K562 (cell line): ENCODE measurements at regions not wholly inside any gene's neighbourhood (a gene's known extent, or its start where the extent isn't known, plus 50 kb on each side); places are given as distances from the start of the nearest gene placed in this dataset.

Source experiments
- ATAC-seq: fragments of 200-7000 bp; cut with Tn5 transposase; 3 replicates; pipeline ENCODE4 v1.9.1; 2020; ENCODE audit warnings: moderate library complexity
- BruUV-seq: library from RNA; stranded (reverse); fragments of 400-500 nt; replicated peaks from 2 replicates; lab custom pipeline; 2021; lab: Mats Ljungman, UMichigan
- CTCF ChIA-PET: fragments of 300-600 bp; formaldehyde crosslinking; extraction: SDS; loops from one replicate; lab custom pipeline; 2021; ENCODE audit warnings: low intra/inter-chr PET ratio; lab: Yijun Ruan, JAX
- POLR2A ChIA-PET: fragments of 300-600, 350-650 bp; sonication (Branson Sonifier 250); formaldehyde crosslinking; extraction: SDS; loops from one replicate; lab custom pipeline; 2021; ENCODE audit warnings: antibody characterized with exemption, inconsistent platforms; lab: Yijun Ruan, JAX
- DNase-seq, 4 experiments: peaks; one replicate each; pipeline versions ENCODE4 v3.0.0 to v3.0.0-alpha.2; 2011 to 2018; ENCODE audit warnings: low spot score in 3 of 4, mixed read lengths in 3 of 4; ENCODE audit errors: extremely low read depth in 1 of 4
- FAIRE-seq: peaks from 2 replicates; lab custom pipeline; 2011; peaks lifted over from hg19 to GRCh38; lab: Jason Lieb, UNC
- H2AFZ ChIP-seq: 2 replicates; pipeline ENCODE4 v1.6.0; 2011; ENCODE audit warnings: low read depth, low read length, control low read depth, inconsistent platforms
- H3K27ac ChIP-seq: fragments of 200-600 bp; 3 replicates; pipeline ENCODE4 v1.8.0; 2011; ENCODE audit warnings: low read depth, mild to moderate bottlenecking, control low read depth, inconsistent platforms, low read length, moderate library complexity, mixed read lengths; ENCODE audit errors: extremely low read depth
- H3K27me3 ChIP-seq, 2 experiments: fragments of 300-600 bp in 1 of 2; 2 replicates in 1 of 2; 3 replicates in 1 of 2; pipeline versions ENCODE4 v1.6.0 to v1.8.0; 2011; ENCODE audit warnings: inconsistent platforms in 2 of 2, low read length in 2 of 2, mild to moderate bottlenecking in 1 of 2, mixed read lengths in 1 of 2, moderate library complexity in 1 of 2; ENCODE audit not compliant: control insufficient read depth in 2 of 2, insufficient read depth in 2 of 2
- H3K36me3 ChIP-seq: fragments of 300-600 bp; 3 replicates; pipeline ENCODE4 v1.8.0; 2011; ENCODE audit warnings: mild to moderate bottlenecking, low read length, inconsistent platforms; ENCODE audit not compliant: control insufficient read depth, insufficient read depth
- H3K4me1 ChIP-seq, 2 experiments: fragments of 200-600 bp in 1 of 2; replicated peaks in 1 of 2; 2 replicates in 1 of 2; 3 replicates in 1 of 2; pipeline versions ENCODE4 v1.5.1 to v1.8.0; 2011; ENCODE audit warnings: inconsistent platforms in 2 of 2, low read length in 2 of 2, mild to moderate bottlenecking in 1 of 2, mixed read lengths in 1 of 2, moderate library complexity in 1 of 2; ENCODE audit not compliant: control insufficient read depth in 2 of 2, insufficient read depth in 2 of 2
- H3K4me2 ChIP-seq: 2 replicates; pipeline ENCODE4 v1.6.1; 2011; ENCODE audit warnings: low read length, control low read depth, inconsistent platforms, mixed read lengths; ENCODE audit not compliant: insufficient read depth
- H3K4me3 ChIP-seq: fragments of 200-600 bp; sonication (generic), shearing (Covaris generic); 2 replicates; pipeline ENCODE4 v1.5.1; 2016; ENCODE audit warnings: control low read depth, inconsistent platforms
- H3K79me2 ChIP-seq: fragments of 200-600 bp; 3 replicates; pipeline ENCODE4 v1.8.0; 2011; ENCODE audit warnings: low read length, inconsistent platforms; ENCODE audit not compliant: control insufficient read depth, insufficient read depth
- H3K9ac ChIP-seq, 2 experiments: 2 replicates each; pipeline versions ENCODE4 v1.6.0 to v1.6.1; 2011; ENCODE audit warnings: low read depth in 2 of 2, low read length in 2 of 2, control low read depth in 1 of 2, inconsistent platforms in 1 of 2, mild to moderate bottlenecking in 1 of 2, mixed read lengths in 1 of 2; ENCODE audit not compliant: insufficient read depth in 1 of 2
- H3K9me1 ChIP-seq: one replicate; pipeline ENCODE4 v1.6.0; 2011; ENCODE audit warnings: inconsistent platforms, mild to moderate bottlenecking, low read length, moderate library complexity; ENCODE audit not compliant: control insufficient read depth, insufficient read depth
- H3K9me3 ChIP-seq: replicated peaks from 2 replicates; pipeline ENCODE4 v1.5.1; 2011; ENCODE audit warnings: low read depth, low read length, inconsistent platforms; ENCODE audit not compliant: control insufficient read depth, insufficient read depth
- H4K20me1 ChIP-seq: replicated peaks from 2 replicates; pipeline ENCODE4 v1.6.1; 2011; ENCODE audit warnings: low read length, inconsistent platforms, mixed read lengths; ENCODE audit not compliant: control insufficient read depth, insufficient read depth
- LCOR ChIP-seq: sonication (generic); formaldehyde crosslinking; IDR thresholded peaks from 2 replicates; pipeline ENCODE4 v1.8.0; 2022; ENCODE audit warnings: mild to moderate bottlenecking, missing genetic modification reagents
- NR2C2 ChIP-seq, 2 experiments: fragments of 200-800 bp in 1 of 2; sonication (Bioruptor generic) in 1 of 2; sonication (generic) in 1 of 2; formaldehyde crosslinking in 1 of 2; IDR thresholded peaks; 2 replicates each; pipeline versions ENCODE4 v1.6.1 to v1.8.0; 2016 to 2022; ENCODE audit warnings: mild to moderate bottlenecking in 1 of 2, missing compliant biosample characterization in 1 of 2, missing genetic modification characterization in 1 of 2, missing genetic modification reagents in 1 of 2
- SPI1 ChIP-seq: IDR thresholded peaks from 2 replicates; pipeline ENCODE4 v1.6.1; 2011; ENCODE audit warnings: low read depth, low read length, control low read depth, borderline replicate concordance
- U2AF2 ChIP-seq: fragments of 200-400 bp; formaldehyde crosslinking; optimal IDR thresholded peaks from 2 replicates; pipeline ENCODE3; 2017; ENCODE audit warnings: low read depth, mild to moderate bottlenecking, low read length
- ZNF134 ChIP-seq: fragments of 250-450 bp; sonication (Bioruptor Pico); conservative IDR thresholded peaks from 2 replicates; pipeline ENCODE4 v1.4.0; 2020
- ZNF311 ChIP-seq: fragments of 250-450 bp; sonication (Bioruptor Pico); IDR thresholded peaks from 2 replicates; pipeline ENCODE4 v1.4.0; 2020; ENCODE audit warnings: mild to moderate bottlenecking, moderate library complexity
- ZNF696 ChIP-seq: fragments of 250-450 bp; sonication (Bioruptor Pico); conservative IDR thresholded peaks from 2 replicates; pipeline ENCODE4 v1.4.0; 2020; ENCODE audit warnings: mild to moderate bottlenecking, moderate library complexity
- ZNF717 ChIP-seq: fragments of 250-450 bp; sonication (Bioruptor Pico); IDR thresholded peaks from 2 replicates; pipeline ENCODE4 v1.5.0; 2021
- WGBS: fragments of 100-300 bp; shearing (Covaris generic); methylation state at CpG from one replicate; pipeline ENCODE4 v1.1.6; 2016; ENCODE audit warnings: low coverage, mixed read lengths; ENCODE audit not compliant: insufficient coverage; ENCODE audit errors: missing lambda C conversion rate; 5-methylcytosine and 5-hydroxymethylcytosine counted together
- in situ Hi-C: fragments of 300-500 bp; cut with MboI; formaldehyde crosslinking; loops from 4 replicates; pipeline ENCODE4 v1.15.0; 2018; ENCODE audit warnings: inconsistent platforms, mixed read lengths
- intact Hi-C: fragments of 100-400 bp; cut with micrococcal nuclease; formaldehyde crosslinking; loops from 2 replicates; pipeline ENCODE4 v1.14.2; 2022
- TF ChIP-seq, protein P1 (sequence below): fragments of 200-800 bp; sonication (Bioruptor generic); IDR thresholded peaks from 2 replicates; pipeline ENCODE4 v1.6.1; 2017; ENCODE audit warnings: missing genetic modification characterization, missing compliant biosample characterization

DNA sequence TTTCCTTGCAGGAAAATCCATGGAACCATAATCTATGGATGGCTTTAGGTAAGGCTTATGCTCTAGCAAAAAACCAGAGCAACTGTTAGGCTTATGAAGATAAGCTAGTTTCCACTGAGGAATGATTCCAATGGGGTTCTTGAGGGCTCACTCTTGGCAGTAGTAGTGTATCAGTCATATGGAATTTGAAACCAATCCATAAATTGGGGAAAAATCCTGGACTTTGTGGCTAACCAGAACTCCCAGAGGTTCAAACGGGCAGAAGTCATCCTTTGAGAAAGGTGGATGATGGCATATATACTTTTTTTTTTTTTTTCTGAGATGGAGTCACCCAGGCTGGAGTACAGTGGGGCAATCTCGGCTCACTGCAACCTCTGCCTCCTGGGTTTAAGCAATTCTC lies 54.2 kb upstream of the ATF3 start:
- no peak for DNase-seq
- H3K4me1 ChIP-seq = peaks cover 10 to 12% of the 10 kb centered on the region in 2 experiments
- CTCF ChIA-PET = no interaction called here

DNA sequence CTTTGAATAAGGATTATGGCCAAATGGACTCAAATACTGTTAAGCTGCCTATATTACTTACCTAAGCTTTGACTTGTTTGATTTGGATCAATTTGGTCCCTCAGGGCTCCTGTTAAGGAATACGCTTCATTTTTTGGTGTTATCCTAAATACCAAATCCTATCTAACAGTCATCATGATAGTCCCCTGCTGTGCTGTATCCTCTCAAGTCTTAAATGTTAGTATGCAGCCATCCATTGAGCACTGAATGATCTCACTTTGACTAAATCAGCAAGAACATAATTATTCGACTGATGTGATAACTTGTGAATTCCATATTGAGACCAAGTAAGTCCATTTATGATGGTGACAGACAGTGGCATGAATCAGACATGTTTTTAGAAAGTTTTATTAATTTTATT lies 53.1 kb upstream of the ATF3 start:
- Histone ChIP-seq H2AFZ (no peak overlapping the region), H3K9ac (no peak overlapping the region), H3K4me1 (peaks cover 14 to 16% of the 10 kb centered on the region in 2 experiments), H3K27ac (no peak overlapping the region), H3K9me3 (no peaks in the 10 kb centered on the region), H4K20me1 (no peaks in the 10 kb centered on the region), H3K27me3 (no peaks in the 10 kb centered on the region), H3K36me3 (no peaks in the 10 kb centered on the region), H3K79me2 (no peaks in the 10 kb centered on the region; the same call in 2 of the 3 replicates), H3K9me1 (no peaks in the 10 kb centered on the region), H3K4me3 (no peak overlapping the region), H3K4me2 (no peak overlapping the region)
- TF ChIP-seq ZNF311 (CRISPR knock-in tag) (no peak), ZNF717 (CRISPR knock-in tag) (no peak), ZNF134 (CRISPR knock-in tag) (no peak), ZNF696 (CRISPR knock-in tag) (no peak), U2AF2 (no peak), LCOR (CRISPR knock-in tag) (no peak), NR2C2 (CRISPR knock-in tag; IDR thresholded peaks at IDR 0.05) (no peak), NR2C2 (tag; IDR thresholded peaks at IDR 0.05) (no peak)
- ChIA-PET POLR2A (interaction anchor here (1.2 kb wide), 1 partner anchor 10 kb away, joined by 3 read pairs; no protein-coding TSS in a partner anchor), CTCF (no interaction called here)
- intact Hi-C loops = loop anchor here (5.0 kb wide), 1 partner anchor 68 kb away; no protein-coding TSS in a partner anchor
- no peak for FAIRE-seq
- WGBS = 42% methylated on average over 2 of the region's 2 CpGs
- in situ Hi-C loops = no loop called here
- no peak for DNase-seq
- ATAC-seq = no peak
- BruUV-seq = no TSS peak

More for the DNA sequence above, 54.2 kb upstream of the ATF3 start:
- no peaks in the 10 kb centered on the region for H3K36me3 ChIP-seq
- H3K79me2 ChIP-seq = no peaks in the 10 kb centered on the region; the same call in 2 of the 3 replicates
- intact Hi-C loops (no loop called here), in situ Hi-C loops (no loop called here)
- FAIRE-seq = no peak
- H3K9me3 ChIP-seq = no peaks in the 10 kb centered on the region
- H3K4me3 ChIP-seq = no peak overlapping the region
- no peaks in the 10 kb centered on the region for H4K20me1 ChIP-seq
- WGBS = 32% methylated on average over 2 of the region's 2 CpGs
- no peaks in the 10 kb centered on the region for H3K9me1 ChIP-seq
- no peak overlapping the region for H3K4me2 ChIP-seq
- POLR2A ChIA-PET = interaction anchor here (0.6 to 1.2 kb wide), 3 partner anchors 9 to 969 kb away, joined by 3 read pairs; no protein-coding TSS in a partner anchor
- BruUV-seq = no TSS peak
- no peak overlapping the region for H3K9ac ChIP-seq
- H3K27ac ChIP-seq = no peak overlapping the region
- H2AFZ ChIP-seq = no peak overlapping the region
- H3K27me3 ChIP-seq = peaks cover 0 to 3% of the 10 kb centered on the region in 2 experiments; a peak in 1 of 5 replicates
- no peak for ATAC-seq
- TF ChIP-seq, protein P1, sequence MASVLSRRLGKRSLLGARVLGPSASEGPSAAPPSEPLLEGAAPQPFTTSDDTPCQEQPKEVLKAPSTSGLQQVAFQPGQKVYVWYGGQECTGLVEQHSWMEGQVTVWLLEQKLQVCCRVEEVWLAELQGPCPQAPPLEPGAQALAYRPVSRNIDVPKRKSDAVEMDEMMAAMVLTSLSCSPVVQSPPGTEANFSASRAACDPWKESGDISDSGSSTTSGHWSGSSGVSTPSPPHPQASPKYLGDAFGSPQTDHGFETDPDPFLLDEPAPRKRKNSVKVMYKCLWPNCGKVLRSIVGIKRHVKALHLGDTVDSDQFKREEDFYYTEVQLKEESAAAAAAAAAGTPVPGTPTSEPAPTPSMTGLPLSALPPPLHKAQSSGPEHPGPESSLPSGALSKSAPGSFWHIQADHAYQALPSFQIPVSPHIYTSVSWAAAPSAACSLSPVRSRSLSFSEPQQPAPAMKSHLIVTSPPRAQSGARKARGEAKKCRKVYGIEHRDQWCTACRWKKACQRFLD (CRISPR knock-in tag) = no peak
- TF ChIP-seq SPI1 = no peak
